Islet of Langerhans (tissue), 1 donor: ENCODE measurements at regions not wholly inside any gene's neighbourhood (a gene's known extent, or its start where the extent isn't known, plus 50 kb on each side); places are given as distances from the start of the nearest gene placed in this dataset.

Experiments used
- FAIRE-seq: peaks from one replicate; lab custom pipeline; 2011; peaks lifted over from hg19 to GRCh38; lab: Jason Lieb, UNC

DNA sequence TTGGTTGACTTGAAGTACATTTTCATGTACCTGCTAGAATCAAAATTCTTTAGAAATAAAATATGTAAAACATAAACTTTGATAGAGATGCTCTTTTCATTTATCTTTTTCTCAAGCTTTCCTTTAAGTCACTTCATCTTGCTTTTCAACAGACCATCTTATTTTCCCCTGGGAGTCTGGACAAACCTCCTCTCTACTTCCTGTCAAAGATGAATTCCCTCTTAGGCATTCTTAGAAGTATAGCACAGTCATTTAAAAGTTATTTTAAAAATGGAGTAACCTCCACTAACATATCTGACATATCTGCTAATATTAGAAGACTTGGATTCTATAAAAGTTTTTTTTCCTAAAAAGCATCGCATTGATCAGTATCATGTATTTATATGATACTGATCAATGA, 84.8 kb upstream of the PAX6 start:
- no peak for FAIRE-seq

DNA sequence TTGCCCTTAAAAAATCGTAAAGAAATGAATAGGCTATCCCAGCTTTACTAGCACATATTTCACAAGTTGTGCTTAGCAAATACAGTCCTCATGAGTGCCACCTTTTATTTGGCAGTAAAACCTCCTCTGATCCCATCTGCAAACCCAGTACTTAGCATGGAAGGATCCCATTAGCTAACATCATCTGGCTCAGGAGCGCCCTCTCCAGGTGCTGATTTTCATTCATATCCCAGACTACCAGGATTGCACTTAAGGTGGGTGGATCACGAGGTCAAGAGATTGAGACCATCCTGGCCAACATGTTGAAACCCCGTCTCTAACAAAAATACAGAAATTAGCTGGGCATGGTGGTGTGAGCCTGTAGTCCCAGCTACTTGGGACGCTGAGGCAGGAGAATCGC, 76.1 kb upstream of the PAX6 start:
- FAIRE-seq: no peak

DNA sequence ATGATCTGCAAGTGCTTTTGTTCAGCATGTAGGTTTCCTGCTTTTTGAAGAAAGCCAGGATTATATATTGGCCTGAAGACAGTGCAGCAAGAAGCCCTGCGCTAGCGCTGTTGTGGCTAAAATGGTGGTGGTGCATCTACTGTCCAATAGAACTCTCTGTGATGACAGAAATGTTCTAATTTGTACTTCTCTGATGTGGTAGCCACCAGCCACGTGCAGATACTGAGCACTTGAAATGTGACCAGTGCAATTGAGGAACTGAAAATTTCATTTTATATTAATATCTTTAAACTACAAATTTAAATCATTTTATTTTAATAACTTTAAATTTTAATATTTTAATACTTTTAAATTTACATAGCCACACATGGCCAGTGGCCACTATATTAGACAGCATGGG, 73.0 kb upstream of the PAX6 start:
- FAIRE-seq: no peak

DNA sequence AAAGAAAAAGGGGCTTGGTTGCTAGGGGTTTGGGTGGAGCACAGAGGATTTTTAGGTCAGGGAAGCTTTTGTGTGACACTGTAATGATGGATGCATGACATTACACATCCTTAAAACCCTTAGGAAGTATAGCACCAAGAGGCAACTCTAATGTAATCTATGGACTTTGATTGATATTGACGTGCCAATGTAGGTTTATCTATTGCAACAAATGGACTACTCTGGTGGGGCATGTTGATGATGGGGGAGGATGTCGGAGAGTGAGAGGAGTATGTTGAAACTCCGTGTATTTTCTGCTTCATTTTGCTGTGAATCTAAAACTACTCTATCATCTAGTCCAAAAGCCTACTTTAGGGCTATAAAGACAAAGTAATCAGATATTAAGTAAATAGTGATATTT, 72.3 kb upstream of the PAX6 start:
- FAIRE-seq: no peak

- FAIRE-seq: no peak
Measured at GRCh38 chr11:31882951-31883392, 71.8 kb upstream of the PAX6 start.

- FAIRE-seq: no peak
Measured at GRCh38 chr11:31881825-31882224, 70.7 kb upstream of the PAX6 start.

- FAIRE-seq: no peak
Measured at GRCh38 chr11:31879681-31880080, 68.6 kb upstream of the PAX6 start.

DNA sequence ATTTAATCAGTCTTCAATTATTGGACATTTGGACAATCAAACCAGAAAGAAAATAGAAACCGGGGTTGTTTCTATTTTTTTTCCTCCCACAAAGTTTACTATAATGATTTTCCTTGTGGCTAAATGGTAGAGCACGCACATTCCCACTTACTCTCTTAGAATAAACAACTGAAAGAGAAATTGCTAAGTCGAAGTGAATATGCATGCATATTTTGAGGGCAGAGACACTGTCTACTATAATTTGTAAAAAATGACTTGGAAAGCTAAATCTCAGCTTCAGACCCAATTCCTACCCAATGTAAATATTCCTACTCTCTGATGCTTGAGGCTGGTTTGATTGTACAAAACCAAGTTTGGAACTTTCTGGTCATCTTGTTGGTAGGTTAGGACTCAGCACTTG, 66.7 kb upstream of the PAX6 start:
- FAIRE-seq: no peak

- no peak for FAIRE-seq
Measured at GRCh38 chr11:31877083-31877482, 66.0 kb upstream of the PAX6 start.

- no peak for FAIRE-seq
Measured at GRCh38 chr11:31875866-31876560, 64.9 kb upstream of the PAX6 start.

DNA sequence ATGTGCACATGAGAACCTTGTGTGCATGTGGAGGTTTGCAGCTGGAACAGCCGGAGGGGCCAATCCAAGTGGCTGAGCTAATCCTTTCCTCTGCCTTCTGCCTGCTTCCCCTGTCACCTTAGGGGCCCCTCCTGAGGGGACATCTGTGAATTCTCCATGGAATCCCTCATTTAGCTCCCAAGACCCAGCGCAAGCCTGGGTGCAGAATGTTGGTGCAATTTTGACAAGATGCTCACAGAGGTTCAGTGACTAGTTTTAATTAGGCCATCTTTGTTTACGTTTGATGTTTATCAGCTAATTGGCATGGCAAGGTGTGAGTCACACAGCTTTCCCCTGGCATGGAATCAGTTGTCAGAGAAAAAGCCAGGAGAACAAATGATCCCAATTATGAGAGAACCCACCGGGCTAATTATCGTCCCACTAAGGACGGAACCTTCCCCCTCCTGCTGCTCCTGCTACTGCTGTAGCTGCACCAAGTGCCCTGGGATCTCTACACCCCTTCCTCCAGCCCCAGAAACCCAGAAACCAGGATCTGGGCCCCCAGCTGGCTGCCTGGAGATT, 63.6 kb upstream of the PAX6 start:
- no peak for FAIRE-seq

DNA sequence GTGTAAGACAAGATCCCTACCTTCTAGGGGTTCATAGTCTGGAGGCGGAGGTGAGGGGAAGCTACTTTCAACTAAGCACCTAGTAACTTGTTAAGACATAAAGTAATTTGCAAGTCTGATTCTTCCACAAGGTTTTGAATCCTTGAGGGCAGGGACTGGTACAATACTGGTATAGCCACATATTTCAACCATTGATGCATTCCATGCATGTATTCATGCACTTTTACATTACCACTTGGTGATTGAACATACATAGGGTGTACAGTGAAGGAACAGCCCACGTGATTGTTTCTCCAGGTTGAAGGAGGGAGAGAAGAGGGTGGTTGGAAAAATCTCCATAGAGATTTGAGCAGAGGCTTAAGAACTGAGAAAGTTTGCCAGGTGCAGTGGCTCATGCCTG, 62.0 kb upstream of the PAX6 start:
- FAIRE-seq: no peak

DNA sequence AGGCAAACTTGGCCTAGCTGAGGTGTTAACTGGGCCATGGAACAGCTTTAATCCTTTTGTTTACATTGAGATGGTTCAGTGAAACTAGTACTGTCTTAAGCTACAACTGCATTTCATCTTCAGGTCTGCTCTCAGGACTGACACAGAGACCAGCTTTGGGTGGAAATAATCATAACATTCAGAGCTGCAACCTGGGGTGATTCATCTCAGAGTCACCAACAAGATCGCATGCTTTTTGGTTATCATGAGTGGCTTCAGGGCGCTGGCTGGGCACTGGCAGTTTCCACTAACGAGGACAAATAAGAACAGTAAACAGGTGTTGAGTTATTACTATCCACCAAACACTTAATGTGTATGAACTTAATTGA, 60.9 kb upstream of the PAX6 start:
- no peak for FAIRE-seq

DNA sequence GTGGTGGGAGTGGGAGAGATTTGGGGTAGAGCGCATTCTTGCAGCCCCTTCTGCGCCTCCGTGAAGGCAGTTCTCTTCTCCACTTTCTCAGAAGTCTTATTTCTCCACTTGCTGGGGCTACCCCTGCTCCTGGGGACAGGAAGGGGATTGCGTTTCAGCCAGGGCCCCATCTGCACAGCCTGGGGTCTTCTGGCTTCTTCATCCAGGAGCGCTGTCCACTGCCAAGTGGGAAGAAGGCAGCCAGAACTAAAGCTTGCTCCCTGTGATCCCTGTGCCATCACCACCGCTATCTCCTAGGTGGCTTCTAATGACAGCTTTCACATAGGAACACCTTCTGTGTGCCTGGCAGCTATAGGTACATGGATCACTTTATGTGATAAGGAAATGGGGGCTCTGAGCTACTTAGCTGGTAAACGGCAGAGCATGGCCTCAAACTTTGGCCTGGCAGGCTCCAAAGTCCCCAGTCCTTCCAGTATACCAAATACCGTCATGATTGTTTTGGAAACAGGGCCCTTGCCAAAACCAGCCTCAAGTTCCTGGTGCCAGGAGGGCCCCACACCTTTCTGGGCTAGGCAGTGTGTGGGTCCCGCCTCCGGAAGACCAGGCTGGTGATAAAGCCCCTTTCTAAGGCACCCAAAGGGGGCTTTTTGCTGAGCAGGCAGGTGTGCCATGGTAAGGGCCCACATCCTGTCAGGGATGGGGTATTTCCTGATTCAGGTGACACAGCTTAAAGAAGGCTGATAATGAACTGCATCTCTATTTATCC, 60.4 kb upstream of the PAX6 start:
- FAIRE-seq: no peak

GRCh38 chr11:31870609-31871309, 59.6 kb upstream of the PAX6 start:
- FAIRE-seq: peak; percentile 56

DNA sequence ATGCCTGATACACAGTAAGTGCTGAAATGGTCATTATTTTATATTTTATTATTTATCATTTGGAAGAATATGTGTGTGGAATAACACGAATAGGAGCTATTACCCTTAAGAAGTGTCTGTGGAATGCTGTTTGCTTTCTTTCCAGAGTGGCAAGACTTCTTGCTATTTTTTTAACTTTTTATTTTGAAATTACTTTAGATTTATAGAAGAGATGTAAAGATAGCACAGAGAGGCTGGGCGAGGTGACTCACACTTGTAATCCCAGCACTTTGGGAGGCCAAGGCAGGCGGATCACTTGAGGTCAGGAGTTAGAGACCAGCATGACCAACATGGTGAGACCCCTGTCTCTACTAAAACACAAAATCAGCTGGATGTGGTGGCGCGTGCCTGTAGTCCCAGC, 58.9 kb upstream of the PAX6 start:
- no peak for FAIRE-seq

DNA sequence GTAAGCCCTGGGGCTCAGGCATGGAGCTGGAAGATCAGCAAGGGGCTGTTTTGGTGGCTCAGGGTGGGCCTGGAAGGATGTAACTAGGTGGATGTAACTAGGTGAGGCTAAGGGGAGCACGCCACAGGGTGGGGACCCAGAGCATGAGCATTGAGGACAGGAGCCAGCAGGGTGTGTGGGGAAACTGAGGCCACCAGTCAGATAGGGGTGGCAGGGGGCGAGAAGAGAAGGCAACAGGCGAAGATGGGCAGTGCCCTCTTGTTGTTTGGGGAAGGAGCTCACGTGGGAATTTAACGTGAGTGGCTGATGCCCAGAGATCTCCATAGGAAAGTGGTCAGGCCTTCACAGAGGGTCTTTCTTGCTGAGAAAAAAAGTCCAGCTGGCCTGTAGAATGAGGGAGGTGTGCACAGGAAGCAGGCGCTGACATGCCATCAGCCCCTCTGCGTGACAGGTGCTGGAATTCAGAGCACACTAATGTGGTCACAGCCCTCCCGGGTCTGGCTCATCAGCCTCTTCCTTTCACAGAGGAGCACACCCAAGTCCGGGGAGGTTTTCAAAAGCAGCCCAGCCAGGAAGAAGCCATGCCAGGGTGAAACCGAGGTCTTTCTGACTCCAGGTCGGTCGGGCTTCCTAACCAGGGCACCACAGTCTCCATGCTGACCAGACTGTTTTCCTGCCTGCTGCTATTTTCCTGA, 54.6 kb upstream of the PAX6 start:
- FAIRE-seq: no peak

GRCh38 chr11:31863170-31863832, 52.2 kb upstream of the PAX6 start:
- FAIRE-seq: no peak

DNA sequence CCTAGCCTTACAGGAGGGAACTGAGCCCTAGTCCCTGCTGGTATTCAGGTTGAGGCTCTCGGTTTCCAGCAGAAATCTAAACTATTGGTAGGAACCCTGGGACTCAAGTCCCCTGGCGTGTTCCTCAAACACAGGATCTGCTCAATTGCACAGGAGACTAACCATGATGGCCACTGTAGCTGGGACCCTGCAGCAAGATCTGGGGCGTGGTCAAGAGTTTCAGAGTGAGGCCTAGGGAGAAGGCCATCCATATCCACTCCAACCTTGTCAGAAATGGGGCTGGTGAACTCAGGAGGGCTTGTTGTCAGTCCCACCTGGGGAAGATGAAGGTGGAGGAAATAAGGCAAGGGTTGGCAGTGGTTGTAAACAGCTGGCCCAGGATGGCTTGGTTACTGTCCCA, 49.9 kb upstream of the PAX6 start:
- no peak for FAIRE-seq
